K562 (cell line): ENCODE measurements at regions not wholly inside any gene's neighbourhood (a gene's known extent, or its start where the extent isn't known, plus 50 kb on each side); places are given as distances from the start of the nearest gene placed in this dataset.

Source experiments
- ATAC-seq: fragments of 200-7000 bp; cut with Tn5 transposase; 3 replicates; pipeline ENCODE4 v1.9.1; 2020; ENCODE audit warnings: moderate library complexity
- BruUV-seq: library from RNA; stranded (reverse); fragments of 400-500 nt; replicated peaks from 2 replicates; lab custom pipeline; 2021; lab: Mats Ljungman, UMichigan
- CTCF ChIA-PET: fragments of 300-600 bp; formaldehyde crosslinking; extraction: SDS; loops from one replicate; lab custom pipeline; 2021; ENCODE audit warnings: low intra/inter-chr PET ratio; lab: Yijun Ruan, JAX
- POLR2A ChIA-PET: fragments of 300-600, 350-650 bp; sonication (Branson Sonifier 250); formaldehyde crosslinking; extraction: SDS; loops from one replicate; lab custom pipeline; 2021; ENCODE audit warnings: antibody characterized with exemption, inconsistent platforms; lab: Yijun Ruan, JAX
- DNase-seq, 4 experiments: peaks; one replicate each; pipeline versions ENCODE4 v3.0.0 to v3.0.0-alpha.2; 2011 to 2018; ENCODE audit warnings: low spot score in 3 of 4, mixed read lengths in 3 of 4; ENCODE audit errors: extremely low read depth in 1 of 4
- FAIRE-seq: peaks from 2 replicates; lab custom pipeline; 2011; peaks lifted over from hg19 to GRCh38; lab: Jason Lieb, UNC
- H2AFZ ChIP-seq: 2 replicates; pipeline ENCODE4 v1.6.0; 2011; ENCODE audit warnings: low read depth, low read length, control low read depth, inconsistent platforms
- H3K27ac ChIP-seq: fragments of 200-600 bp; 3 replicates; pipeline ENCODE4 v1.8.0; 2011; ENCODE audit warnings: low read depth, mild to moderate bottlenecking, control low read depth, inconsistent platforms, low read length, moderate library complexity, mixed read lengths; ENCODE audit errors: extremely low read depth
- H3K27me3 ChIP-seq, 2 experiments: fragments of 300-600 bp in 1 of 2; 2 replicates in 1 of 2; 3 replicates in 1 of 2; pipeline versions ENCODE4 v1.6.0 to v1.8.0; 2011; ENCODE audit warnings: inconsistent platforms in 2 of 2, low read length in 2 of 2, mild to moderate bottlenecking in 1 of 2, mixed read lengths in 1 of 2, moderate library complexity in 1 of 2; ENCODE audit not compliant: control insufficient read depth in 2 of 2, insufficient read depth in 2 of 2
- H3K36me3 ChIP-seq: fragments of 300-600 bp; 3 replicates; pipeline ENCODE4 v1.8.0; 2011; ENCODE audit warnings: mild to moderate bottlenecking, low read length, inconsistent platforms; ENCODE audit not compliant: control insufficient read depth, insufficient read depth
- H3K4me1 ChIP-seq, 2 experiments: fragments of 200-600 bp in 1 of 2; replicated peaks in 1 of 2; 2 replicates in 1 of 2; 3 replicates in 1 of 2; pipeline versions ENCODE4 v1.5.1 to v1.8.0; 2011; ENCODE audit warnings: inconsistent platforms in 2 of 2, low read length in 2 of 2, mild to moderate bottlenecking in 1 of 2, mixed read lengths in 1 of 2, moderate library complexity in 1 of 2; ENCODE audit not compliant: control insufficient read depth in 2 of 2, insufficient read depth in 2 of 2
- H3K4me2 ChIP-seq: 2 replicates; pipeline ENCODE4 v1.6.1; 2011; ENCODE audit warnings: low read length, control low read depth, inconsistent platforms, mixed read lengths; ENCODE audit not compliant: insufficient read depth
- H3K4me3 ChIP-seq: fragments of 200-600 bp; sonication (generic), shearing (Covaris generic); 2 replicates; pipeline ENCODE4 v1.5.1; 2016; ENCODE audit warnings: control low read depth, inconsistent platforms
- H3K79me2 ChIP-seq: fragments of 200-600 bp; 3 replicates; pipeline ENCODE4 v1.8.0; 2011; ENCODE audit warnings: low read length, inconsistent platforms; ENCODE audit not compliant: control insufficient read depth, insufficient read depth
- H3K9ac ChIP-seq, 2 experiments: 2 replicates each; pipeline versions ENCODE4 v1.6.0 to v1.6.1; 2011; ENCODE audit warnings: low read depth in 2 of 2, low read length in 2 of 2, control low read depth in 1 of 2, inconsistent platforms in 1 of 2, mild to moderate bottlenecking in 1 of 2, mixed read lengths in 1 of 2; ENCODE audit not compliant: insufficient read depth in 1 of 2
- H3K9me1 ChIP-seq: one replicate; pipeline ENCODE4 v1.6.0; 2011; ENCODE audit warnings: inconsistent platforms, mild to moderate bottlenecking, low read length, moderate library complexity; ENCODE audit not compliant: control insufficient read depth, insufficient read depth
- H3K9me3 ChIP-seq: replicated peaks from 2 replicates; pipeline ENCODE4 v1.5.1; 2011; ENCODE audit warnings: low read depth, low read length, inconsistent platforms; ENCODE audit not compliant: control insufficient read depth, insufficient read depth
- H4K20me1 ChIP-seq: replicated peaks from 2 replicates; pipeline ENCODE4 v1.6.1; 2011; ENCODE audit warnings: low read length, inconsistent platforms, mixed read lengths; ENCODE audit not compliant: control insufficient read depth, insufficient read depth
- CHD4 ChIP-seq: fragments of 200-600 bp; sonication (generic); IDR thresholded peaks from 3 replicates; pipeline ENCODE4 v1.6.1; 2012; ENCODE audit warnings: low read depth, mild to moderate bottlenecking, mixed read lengths, low read length, inconsistent platforms; ENCODE audit not compliant: insufficient read depth, insufficient replicate concordance, poor library complexity, severe bottlenecking
- DLX4 ChIP-seq: fragments of 250-450 bp; sonication (Bioruptor Pico); IDR thresholded peaks from 2 replicates; pipeline ENCODE4 v1.6.1; 2021; ENCODE audit warnings: mild to moderate bottlenecking
- ELF4 ChIP-seq: fragments of 450-650 bp; formaldehyde crosslinking; IDR thresholded peaks from 2 replicates; pipeline ENCODE4 v1.4.0; 2022; ENCODE audit warnings: missing genetic modification characterization
- FOXP1 ChIP-seq: sonication (generic); formaldehyde crosslinking; IDR thresholded peaks from 2 replicates; pipeline ENCODE4 v1.8.0; 2022; ENCODE audit warnings: mild to moderate bottlenecking, missing genetic modification reagents
- HNRNPLL ChIP-seq: fragments of 200-400 bp; formaldehyde crosslinking; IDR thresholded peaks from 2 replicates; pipeline ENCODE4 v1.6.1; 2017; ENCODE audit warnings: low read length, low read depth, mild to moderate bottlenecking; ENCODE audit not compliant: poor library complexity, severe bottlenecking
- LARP7 ChIP-seq: fragments of 450-650 bp; IDR thresholded peaks from 2 replicates; pipeline ENCODE4 v1.6.1; 2016
- RAD21 ChIP-seq, 2 experiments: fragments of 250-450 bp in 1 of 2; fragments of 450-650 bp in 1 of 2; sonication (Bioruptor Pico) in 1 of 2; formaldehyde crosslinking in 1 of 2; IDR thresholded peaks in 1 of 2; conservative IDR thresholded peaks in 1 of 2; 2 replicates each; pipeline versions ENCODE4 v1.4.0 to v1.8.0; 2020 to 2022; ENCODE audit warnings: mild to moderate bottlenecking in 2 of 2, moderate library complexity in 1 of 2
- SAFB ChIP-seq: fragments of 200-400 bp; formaldehyde crosslinking; IDR thresholded peaks from 2 replicates; pipeline ENCODE4 v1.6.1; 2017; ENCODE audit warnings: low read depth, low read length, borderline replicate concordance
- ZFP1 ChIP-seq: fragments of 450-650 bp; formaldehyde crosslinking; IDR thresholded peaks from 2 replicates; pipeline ENCODE4 v1.4.0; 2020; ENCODE audit warnings: mild to moderate bottlenecking, mixed read lengths
- ZNF23 ChIP-seq: fragments of 250-450 bp; sonication (Bioruptor Pico); IDR thresholded peaks from 2 replicates; pipeline ENCODE4 v1.4.0; 2020; ENCODE audit warnings: mild to moderate bottlenecking
- ZNF280B ChIP-seq: fragments of 250-450 bp; sonication (Bioruptor Pico); IDR thresholded peaks from 2 replicates; pipeline ENCODE4 v1.5.1; 2021; ENCODE audit warnings: mild to moderate bottlenecking
- ZNF79 ChIP-seq: fragments of 250-450 bp; sonication (Bioruptor Pico); IDR thresholded peaks from 2 replicates; pipeline ENCODE4 v1.4.0; 2020; ENCODE audit warnings: low read depth, mild to moderate bottlenecking, moderate library complexity
- WGBS: fragments of 100-300 bp; shearing (Covaris generic); methylation state at CpG from one replicate; pipeline ENCODE4 v1.1.6; 2016; ENCODE audit warnings: low coverage, mixed read lengths; ENCODE audit not compliant: insufficient coverage; ENCODE audit errors: missing lambda C conversion rate; 5-methylcytosine and 5-hydroxymethylcytosine counted together
- in situ Hi-C: fragments of 300-500 bp; cut with MboI; formaldehyde crosslinking; loops from 4 replicates; pipeline ENCODE4 v1.15.0; 2018; ENCODE audit warnings: inconsistent platforms, mixed read lengths
- intact Hi-C: fragments of 100-400 bp; cut with micrococcal nuclease; formaldehyde crosslinking; loops from 2 replicates; pipeline ENCODE4 v1.14.2; 2022
- TF ChIP-seq, protein P1 (sequence below): fragments of 450-650 bp; formaldehyde crosslinking; IDR thresholded peaks from 2 replicates; pipeline ENCODE4 v1.4.0; 2020; ENCODE audit warnings: mild to moderate bottlenecking
- TF ChIP-seq, protein P2 (sequence below): fragments of 250-450 bp; sonication (Bioruptor Pico); IDR thresholded peaks from 2 replicates; pipeline ENCODE4 v1.4.0; 2020; ENCODE audit warnings: mild to moderate bottlenecking, moderate library complexity

DNA sequence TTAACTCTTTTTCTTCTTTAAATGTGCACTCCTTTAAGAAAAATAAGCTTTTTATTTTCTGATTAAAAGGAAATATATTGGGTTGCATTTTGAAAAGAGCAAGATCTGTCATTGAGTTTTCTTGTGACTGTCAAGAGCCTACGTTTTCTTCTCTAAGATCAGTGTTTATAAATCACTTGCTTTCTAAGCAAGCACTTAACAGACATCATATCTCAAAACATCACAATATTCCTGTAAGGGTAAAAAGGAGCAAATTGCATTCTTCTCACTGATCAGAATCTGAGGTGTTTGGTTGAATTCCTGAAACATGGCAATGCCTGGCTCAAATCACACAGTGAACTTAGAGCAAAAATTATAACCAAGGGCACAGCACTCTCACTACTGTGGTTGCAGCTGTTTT is 231.3 kb downstream of the PCDH17 start:
- CTCF ChIA-PET: no interaction called here
- FAIRE-seq: no peak
- BruUV-seq: no TSS peak

More for the DNA sequence above, 231.3 kb downstream of the PCDH17 start:
- H3K27me3 ChIP-seq: no peaks in the 10 kb centered on the region
- H3K4me1 ChIP-seq: no peaks in the 10 kb centered on the region
- POLR2A ChIA-PET: interaction anchor here (1.2 kb wide), 1 partner anchor 27 kb away, joined by 3 read pairs; no protein-coding TSS in a partner anchor
- 0% methylated on average over 1 of the region's 1 CpG for WGBS
- intact Hi-C loops (no loop called here), in situ Hi-C loops (no loop called here)
- no peak for ATAC-seq
- no peak overlapping the region for H3K4me3 ChIP-seq
- H3K79me2 ChIP-seq: no peaks in the 10 kb centered on the region
- no peak overlapping the region for H3K9ac ChIP-seq
- no peaks in the 10 kb centered on the region for H3K9me1 ChIP-seq
- no peak overlapping the region for H3K4me2 ChIP-seq
- H3K9me3 ChIP-seq: 0 out of 2 replicates have a peak, but pooled peaks cover 2% of the 10 kb centered on the region
- H3K36me3 ChIP-seq: no peaks in the 10 kb centered on the region
- no peak for DNase-seq
- no peak overlapping the region for H3K27ac ChIP-seq
- no peak overlapping the region for H2AFZ ChIP-seq
- H4K20me1 ChIP-seq: no peaks in the 10 kb centered on the region
- TF ChIP-seq ZNF280B (no peak), DLX4 (CRISPR knock-in tag) (no peak), SAFB (no peak), FOXP1 (CRISPR knock-in tag) (no peak), ZFP1 (CRISPR knock-in tag) (no peak), CHD4 (no peak), RAD21 (CRISPR knock-in tag; conservative IDR thresholded peaks at IDR 0.05 in 1 of 2, IDR thresholded peaks at IDR 0.05 in 1 of 2) (no peak), ZNF79 (CRISPR knock-in tag) (no peak), LARP7 (no peak), ELF4 (CRISPR knock-in tag) (no peak), HNRNPLL (no peak), ZNF23 (CRISPR knock-in tag) (no peak)
- TF ChIP-seq, protein P1, sequence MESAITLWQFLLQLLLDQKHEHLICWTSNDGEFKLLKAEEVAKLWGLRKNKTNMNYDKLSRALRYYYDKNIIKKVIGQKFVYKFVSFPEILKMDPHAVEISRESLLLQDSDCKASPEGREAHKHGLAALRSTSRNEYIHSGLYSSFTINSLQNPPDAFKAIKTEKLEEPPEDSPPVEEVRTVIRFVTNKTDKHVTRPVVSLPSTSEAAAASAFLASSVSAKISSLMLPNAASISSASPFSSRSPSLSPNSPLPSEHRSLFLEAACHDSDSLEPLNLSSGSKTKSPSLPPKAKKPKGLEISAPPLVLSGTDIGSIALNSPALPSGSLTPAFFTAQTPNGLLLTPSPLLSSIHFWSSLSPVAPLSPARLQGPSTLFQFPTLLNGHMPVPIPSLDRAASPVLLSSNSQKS (CRISPR knock-in tag): no peak
- TF ChIP-seq, protein P2, sequence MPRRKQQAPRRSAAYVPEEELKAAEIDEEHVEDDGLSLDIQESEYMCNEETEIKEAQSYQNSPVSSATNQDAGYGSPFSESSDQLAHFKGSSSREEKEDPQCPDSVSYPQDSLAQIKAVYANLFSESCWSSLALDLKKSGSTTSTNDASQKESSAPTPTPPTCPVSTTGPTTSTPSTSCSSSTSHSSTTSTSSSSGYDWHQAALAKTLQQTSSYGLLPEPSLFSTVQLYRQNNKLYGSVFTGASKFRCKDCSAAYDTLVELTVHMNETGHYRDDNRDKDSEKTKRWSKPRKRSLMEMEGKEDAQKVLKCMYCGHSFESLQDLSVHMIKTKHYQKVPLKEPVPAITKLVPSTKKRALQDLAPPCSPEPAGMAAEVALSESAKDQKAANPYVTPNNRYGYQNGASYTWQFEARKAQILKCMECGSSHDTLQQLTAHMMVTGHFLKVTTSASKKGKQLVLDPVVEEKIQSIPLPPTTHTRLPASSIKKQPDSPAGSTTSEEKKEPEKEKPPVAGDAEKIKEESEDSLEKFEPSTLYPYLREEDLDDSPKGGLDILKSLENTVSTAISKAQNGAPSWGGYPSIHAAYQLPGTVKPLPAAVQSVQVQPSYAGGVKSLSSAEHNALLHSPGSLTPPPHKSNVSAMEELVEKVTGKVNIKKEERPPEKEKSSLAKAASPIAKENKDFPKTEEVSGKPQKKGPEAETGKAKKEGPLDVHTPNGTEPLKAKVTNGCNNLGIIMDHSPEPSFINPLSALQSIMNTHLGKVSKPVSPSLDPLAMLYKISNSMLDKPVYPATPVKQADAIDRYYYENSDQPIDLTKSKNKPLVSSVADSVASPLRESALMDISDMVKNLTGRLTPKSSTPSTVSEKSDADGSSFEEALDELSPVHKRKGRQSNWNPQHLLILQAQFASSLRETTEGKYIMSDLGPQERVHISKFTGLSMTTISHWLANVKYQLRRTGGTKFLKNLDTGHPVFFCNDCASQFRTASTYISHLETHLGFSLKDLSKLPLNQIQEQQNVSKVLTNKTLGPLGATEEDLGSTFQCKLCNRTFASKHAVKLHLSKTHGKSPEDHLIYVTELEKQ (CRISPR knock-in tag): no peak
